ENCODE measurements at regions not wholly inside any gene's neighbourhood (a gene's known extent, or its start where the extent isn't known, plus 50 kb on each side); places are given as distances from the start of the nearest gene placed in this dataset.

DNA sequence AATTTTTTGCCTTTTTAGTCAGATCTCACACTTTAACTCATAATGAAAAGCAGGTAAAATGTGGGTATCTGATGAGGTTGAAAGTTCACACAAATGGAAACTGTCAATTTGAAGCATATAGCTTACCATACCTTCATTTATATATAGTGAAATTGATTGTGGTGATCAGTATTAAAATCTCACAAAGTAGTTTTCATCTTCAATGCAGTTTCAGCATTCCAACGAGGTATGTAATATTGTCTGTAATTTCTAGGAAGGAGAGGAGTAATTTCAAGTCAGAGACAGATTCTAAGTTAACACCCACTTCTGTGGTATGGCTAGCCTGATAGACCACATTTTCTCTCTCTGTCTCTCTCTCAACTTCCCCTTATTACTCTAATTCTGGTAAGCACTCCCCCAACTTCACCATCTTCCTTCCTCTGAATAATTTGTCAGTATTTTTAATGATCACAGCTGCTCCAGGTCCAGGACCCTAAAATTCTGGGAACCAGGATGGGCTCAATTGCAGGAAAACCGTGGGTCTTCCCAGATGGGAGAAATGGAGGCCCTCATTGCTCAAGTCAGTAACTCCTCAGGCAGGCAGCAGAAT, 455.7 kb downstream of the FGF9 start (continued):
- TF ChIP-seq, protein P1, sequence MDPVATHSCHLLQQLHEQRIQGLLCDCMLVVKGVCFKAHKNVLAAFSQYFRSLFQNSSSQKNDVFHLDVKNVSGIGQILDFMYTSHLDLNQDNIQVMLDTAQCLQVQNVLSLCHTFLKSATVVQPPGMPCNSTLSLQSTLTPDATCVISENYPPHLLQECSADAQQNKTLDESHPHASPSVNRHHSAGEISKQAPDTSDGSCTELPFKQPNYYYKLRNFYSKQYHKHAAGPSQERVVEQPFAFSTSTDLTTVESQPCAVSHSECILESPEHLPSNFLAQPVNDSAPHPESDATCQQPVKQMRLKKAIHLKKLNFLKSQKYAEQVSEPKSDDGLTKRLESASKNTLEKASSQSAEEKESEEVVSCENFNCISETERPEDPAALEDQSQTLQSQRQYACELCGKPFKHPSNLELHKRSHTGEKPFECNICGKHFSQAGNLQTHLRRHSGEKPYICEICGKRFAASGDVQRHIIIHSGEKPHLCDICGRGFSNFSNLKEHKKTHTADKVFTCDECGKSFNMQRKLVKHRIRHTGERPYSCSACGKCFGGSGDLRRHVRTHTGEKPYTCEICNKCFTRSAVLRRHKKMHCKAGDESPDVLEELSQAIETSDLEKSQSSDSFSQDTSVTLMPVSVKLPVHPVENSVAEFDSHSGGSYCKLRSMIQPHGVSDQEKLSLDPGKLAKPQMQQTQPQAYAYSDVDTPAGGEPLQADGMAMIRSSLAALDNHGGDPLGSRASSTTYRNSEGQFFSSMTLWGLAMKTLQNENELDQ (CRISPR knock-in tag; IDR thresholded peaks at IDR 0.05; ENCODE audit: borderline replicate concordance), result no peak
- TF ChIP-seq FOXM1 (IDR thresholded peaks at IDR 0.05; ENCODE audit: low read depth) (no peak), FOXM1 (CRISPR knock-in tag; IDR thresholded peaks at IDR 0.05; ENCODE audit: low read depth) (no peak), ZNF263 (CRISPR knock-in tag; IDR thresholded peaks at IDR 0.05; ENCODE audit: borderline replicate concordance) (no peak), HDAC6 (IDR thresholded peaks at IDR 0.05; ENCODE audit: low read depth, low read length) (no peak), HMG20B (CRISPR knock-in tag; IDR thresholded peaks at IDR 0.05) (no peak)

DNA sequence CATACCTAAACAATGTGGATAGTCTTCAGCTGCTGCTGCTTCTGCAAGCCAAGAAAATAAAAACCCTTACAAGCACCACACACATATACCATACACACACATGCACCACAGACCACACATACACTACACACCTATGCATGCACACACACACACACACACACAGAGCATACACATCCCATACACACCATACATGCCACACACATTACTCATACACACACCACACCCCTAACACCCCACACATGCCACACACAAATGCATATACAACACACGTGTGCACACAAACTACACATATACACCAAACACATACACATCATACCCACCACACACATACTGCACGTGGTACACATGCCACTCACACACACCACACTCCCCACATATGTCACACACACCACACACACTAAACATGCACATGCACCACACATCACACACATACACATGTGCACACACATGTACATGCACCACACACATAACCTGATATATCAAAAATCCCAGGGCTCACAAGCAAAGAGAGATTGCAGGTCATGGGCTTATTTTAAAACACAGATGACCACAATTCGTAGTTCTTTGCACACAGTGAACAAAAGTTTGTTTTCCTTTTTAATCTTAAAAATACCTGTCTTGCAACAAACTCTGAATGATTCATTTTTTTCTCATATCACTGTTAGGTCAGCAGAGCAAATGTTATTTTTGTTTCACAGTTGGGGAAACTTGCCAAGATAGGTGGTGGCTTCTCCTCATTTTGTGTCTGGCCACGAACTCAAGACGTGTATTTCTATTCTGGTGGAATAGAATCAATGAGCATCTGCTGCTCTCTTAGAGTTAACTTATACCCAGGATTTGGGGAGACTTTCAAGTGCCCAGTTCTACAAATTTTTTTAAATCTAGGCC, 456.6 kb downstream of the FGF9 start:
- ChIA-PET POLR2A (interaction anchor here (1.0 kb wide), 1 partner anchor 8 kb away, joined by 3 read pairs; no protein-coding TSS in a partner anchor), CTCF (ENCODE audit: low intra/inter-chr PET ratio) (no interaction called here)
- no peaks in the 10 kb centered on the region for H3K9me1 ChIP-seq (ENCODE audit: control insufficient read depth, insufficient read depth, low read length)
- H4K20me1 ChIP-seq (replicated peaks; ENCODE audit: control insufficient read depth, insufficient read depth, low read length), result no peaks in the 10 kb centered on the region
- no peak overlapping the region for H2AFZ ChIP-seq (ENCODE audit: low read depth, low read length)
- in situ Hi-C loops (cut with MboI), result no loop called here
- no TSS peak for BruUV-seq (replicated peaks)
- H3K4me3 ChIP-seq, result no peak overlapping the region
- intact Hi-C loops (cut with micrococcal nuclease), result no loop called here
- H3K36me3 ChIP-seq (ENCODE audit: control insufficient read depth, insufficient read depth, low read length), result no peaks in the 10 kb centered on the region
- no peak overlapping the region for H3K27ac ChIP-seq (ENCODE audit: extremely low read depth, low read depth, low read length)
- H3K9me3 ChIP-seq (replicated peaks; ENCODE audit: control insufficient read depth, insufficient read depth, low read depth, low read length), result no peaks in the 10 kb centered on the region
- no peaks in the 10 kb centered on the region for H3K79me2 ChIP-seq (ENCODE audit: control insufficient read depth, insufficient read depth, low read length)
- no peak overlapping the region for H3K4me2 ChIP-seq (ENCODE audit: insufficient read depth, low read length)
- no peaks in the 10 kb centered on the region for H3K27me3 ChIP-seq (ENCODE audit: control insufficient read depth in 2 of 2, insufficient read depth in 2 of 2, low read length in 2 of 2)
- FAIRE-seq (no peak), ATAC-seq (no peak), DNase-seq (ENCODE audit: extremely low read depth in 1 of 4, low spot score in 3 of 4) (no peak)
- no peaks in the 10 kb centered on the region for H3K4me1 ChIP-seq (replicated peaks in 1 of 2; ENCODE audit: control insufficient read depth in 2 of 2, insufficient read depth in 2 of 2, low read length in 2 of 2)
- TF ChIP-seq CBX2 (IDR thresholded peaks at IDR 0.05; ENCODE audit: insufficient read depth, low read length, poor library complexity, severe bottlenecking), result no peak
- no peak for TF ChIP-seq TAF7 (tag; IDR thresholded peaks at IDR 0.05)
- 2% methylated on average over 5 of the region's 5 CpGs for WGBS (ENCODE audit: insufficient coverage, low coverage, missing lambda C conversion rate)
- no peak overlapping the region for H3K9ac ChIP-seq (ENCODE audit: insufficient read depth in 1 of 2, low read depth in 2 of 2, low read length in 2 of 2)
